ACC112 (cell line): ENCODE measurements at regions not wholly inside any gene's neighbourhood (a gene's known extent, or its start where the extent isn't known, plus 50 kb on each side); places are given as distances from the start of the nearest gene placed in this dataset.
"Not testable (repeated sequence)": the region's sequence is repeated elsewhere in the genome, so short reads cannot be mapped to it uniquely, and the experiment has no call there.

Experiments
- H2AFZ ChIP-seq: fragments of 200-600 bp; sonication (generic); one replicate; pipeline ENCODE4 v1.6.0; 2017; ENCODE audit warnings: antibody characterized with exemption, low read length; ENCODE audit not compliant: unreplicated experiment
- H3K27ac ChIP-seq: fragments of 200-600 bp; sonication (generic); 2 replicates; pipeline ENCODE4 v1.5.1; 2014; ENCODE audit warnings: low read depth, mild to moderate bottlenecking, antibody characterized with exemption, low read length, moderate library complexity
- H3K27me3 ChIP-seq: fragments of 200-600 bp; sonication (generic); 2 replicates; pipeline ENCODE4 v1.6.1; 2014; ENCODE audit warnings: mild to moderate bottlenecking, antibody characterized with exemption, low read length, moderate library complexity, mixed read lengths; ENCODE audit not compliant: insufficient read depth
- H3K36me3 ChIP-seq: fragments of 200-600 bp; sonication (generic); 2 replicates; pipeline ENCODE4 v1.6.1; 2016; ENCODE audit warnings: mild to moderate bottlenecking, antibody characterized with exemption, low read length, moderate library complexity, mixed read lengths; ENCODE audit not compliant: insufficient read depth
- H3K4me1 ChIP-seq: fragments of 200-600 bp; sonication (generic); one replicate; pipeline ENCODE4 v1.6.1; 2016; ENCODE audit warnings: low read length, mixed read lengths; ENCODE audit not compliant: insufficient read depth, unreplicated experiment, control insufficient read depth
- H3K4me3 ChIP-seq: fragments of 200-600 bp; sonication (generic); 2 replicates; pipeline ENCODE4 v1.5.1; 2014; ENCODE audit warnings: mild to moderate bottlenecking, low read depth, low read length
- H3K79me2 ChIP-seq: fragments of 200-600 bp; sonication (generic); one replicate; pipeline ENCODE4 v1.6.0; 2016; ENCODE audit warnings: low read length; ENCODE audit not compliant: control insufficient read depth, unreplicated experiment, insufficient read depth

- Histone ChIP-seq H3K36me3 (no peaks in the 10 kb centered on the region), H3K4me1 (no peaks in the 10 kb centered on the region), H3K79me2 (no peaks in the 10 kb centered on the region), H3K27me3 (0 out of 2 replicates have a peak, but pooled peaks cover 12% of the 10 kb centered on the region), H3K4me3 (no peak overlapping the region), H3K27ac (no peak overlapping the region), H2AFZ (no peak overlapping the region)
Observed at GRCh38 chr3:187484547-187485295, 116.5 kb downstream of the RTP4 start.

- Histone ChIP-seq H3K4me3 (no peak overlapping the region), H3K27me3 (0 out of 2 replicates have a peak, but pooled peaks cover 12% of the 10 kb centered on the region), H3K4me1 (no peaks in the 10 kb centered on the region), H3K79me2 (no peaks in the 10 kb centered on the region), H3K36me3 (no peaks in the 10 kb centered on the region), H3K27ac (no peak overlapping the region), H2AFZ (no peak overlapping the region)
Observed at GRCh38 chr3:187481426-187481825, 113.2 kb downstream of the RTP4 start.

- H3K79me2 ChIP-seq, H3K4me1 ChIP-seq, H3K36me3 ChIP-seq, H3K4me3 ChIP-seq, H3K27me3 ChIP-seq, H2AFZ ChIP-seq, H3K27ac ChIP-seq: not testable (repeated sequence)
Observed at GRCh38 chr3:187475613-187476012, 107.4 kb downstream of the RTP4 start.

- no peaks in the 10 kb centered on the region for H3K4me1 ChIP-seq
- no peaks in the 10 kb centered on the region for H3K27me3 ChIP-seq
- no peaks in the 10 kb centered on the region for H3K79me2 ChIP-seq
- H3K36me3 ChIP-seq = no peaks in the 10 kb centered on the region
- no peak overlapping the region for H3K27ac ChIP-seq
- no peak overlapping the region for H3K4me3 ChIP-seq
- H2AFZ ChIP-seq = no peak overlapping the region
Observed at GRCh38 chr3:187473778-187474406, 105.7 kb downstream of the RTP4 start.

- not testable (repeated sequence) for H3K36me3 ChIP-seq, H2AFZ ChIP-seq, H3K4me3 ChIP-seq, H3K79me2 ChIP-seq, H3K27ac ChIP-seq, H3K4me1 ChIP-seq
- H3K27me3 ChIP-seq = peaks cover 23% of the 10 kb centered on the region
Observed at GRCh38 chr3:187466306-187466705, 98.1 kb downstream of the RTP4 start.

- Histone ChIP-seq H2AFZ (no peak overlapping the region), H3K36me3 (no peaks in the 10 kb centered on the region), H3K27me3 (peaks cover 27% of the 10 kb centered on the region), H3K79me2 (no peaks in the 10 kb centered on the region), H3K4me3 (no peak overlapping the region), H3K27ac (no peak overlapping the region), H3K4me1 (no peaks in the 10 kb centered on the region)
Observed at GRCh38 chr3:187465503-187465902, 97.3 kb downstream of the RTP4 start.

GRCh38 chr3:187464682-187465081, 96.5 kb downstream of the RTP4 start:
- Histone ChIP-seq H3K4me1 (no peaks in the 10 kb centered on the region), H3K79me2 (no peaks in the 10 kb centered on the region), H3K27me3 (peaks cover 27% of the 10 kb centered on the region), H2AFZ (no peak overlapping the region), H3K36me3 (no peaks in the 10 kb centered on the region), H3K4me3 (no peak overlapping the region), H3K27ac (no peak overlapping the region)

- Histone ChIP-seq H3K79me2 (no peaks in the 10 kb centered on the region), H3K36me3 (no peaks in the 10 kb centered on the region), H2AFZ (no peak overlapping the region), H3K27ac (no peak overlapping the region), H3K4me3 (no peak overlapping the region), H3K27me3 (peaks cover 53% of the 10 kb centered on the region), H3K4me1 (no peaks in the 10 kb centered on the region)
Observed at GRCh38 chr3:187458921-187459320, 90.7 kb downstream of the RTP4 start.

- Histone ChIP-seq H3K27ac (no peak overlapping the region), H3K27me3 (peaks cover 53% of the 10 kb centered on the region), H3K4me3 (no peak overlapping the region), H2AFZ (no peak overlapping the region), H3K79me2 (no peaks in the 10 kb centered on the region), H3K4me1 (no peaks in the 10 kb centered on the region), H3K36me3 (no peaks in the 10 kb centered on the region)
Observed at GRCh38 chr3:187458383-187458782, 90.2 kb downstream of the RTP4 start.

GRCh38 chr3:187456250-187456649, 88.1 kb downstream of the RTP4 start:
- Histone ChIP-seq H3K27me3 (peaks cover 47% of the 10 kb centered on the region), H3K4me3 (no peak overlapping the region), H3K79me2 (no peaks in the 10 kb centered on the region), H3K27ac (no peak overlapping the region), H3K4me1 (no peaks in the 10 kb centered on the region), H2AFZ (no peak overlapping the region), H3K36me3 (no peaks in the 10 kb centered on the region)
